Mammary epithelial cell (primary cell): ENCODE measurements at regions not wholly inside any gene's neighbourhood (a gene's known extent, or its start where the extent isn't known, plus 50 kb on each side); places are given as distances from the start of the nearest gene placed in this dataset.

Experiments used
- CTCF ChIP-seq, 2 donors: IDR thresholded peaks in 1 of 2; conservative IDR thresholded peaks in 1 of 2; 2 replicates each; pipeline ENCODE4 v1.5.1; 2011 to 2012; ENCODE audit warnings: inconsistent platforms in 2 of 2, low read length in 2 of 2, mild to moderate bottlenecking in 2 of 2, control low read depth in 1 of 2, low read depth in 1 of 2; ENCODE audit not compliant: insufficient read depth in 1 of 2; ENCODE audit errors: extremely low read depth in 1 of 2
- EZH2 ChIP-seq: IDR thresholded peaks from 2 replicates; pipeline ENCODE4 v1.6.1; 2012; ENCODE audit warnings: low read length, inconsistent platforms, borderline replicate concordance

- TF ChIP-seq CTCF (conservative IDR thresholded peaks at IDR 0.05 in 1 of 2, IDR thresholded peaks at IDR 0.05 in 1 of 2; ENCODE audit: extremely low read depth in 1 of 2, insufficient read depth in 1 of 2, low read depth in 1 of 2, low read length in 2 of 2) (no peak), EZH2 (no peak)
Observed at GRCh38 chr6:133062696-133063306, 178.4 kb upstream of the EYA4 start.
